ENCODE measurements at regions not wholly inside any gene's neighbourhood (a gene's known extent, or its start where the extent isn't known, plus 50 kb on each side); places are given as distances from the start of the nearest gene placed in this dataset.

- no peak overlapping the region for H3K4me3 Mint-ChIP-seq
- Histone ChIP-seq H3K4me2 (replicated peaks; ENCODE audit: low read depth, low read length, poor library complexity, severe bottlenecking) (no peak overlapping the region), H4K20me1 (ENCODE audit: control insufficient read depth, insufficient read depth, low read length, poor library complexity, severe bottlenecking) (no peaks in the 10 kb centered on the region), H3K4me3 (ENCODE audit: control extremely low read depth in 1 of 5, extremely low read depth in 1 of 5, insufficient read depth in 1 of 5, low read depth in 2 of 5, low read length in 4 of 5) (no peak overlapping the region), H3K9me3 (ENCODE audit: control extremely low read depth in 1 of 3, control insufficient read depth in 2 of 3, insufficient read depth in 1 of 3, low read length in 2 of 3) (no peaks in the 10 kb centered on the region), H3K4me1 (ENCODE audit: control insufficient read depth in 2 of 2, insufficient read depth in 2 of 2, low read length in 2 of 2) (no peaks in the 10 kb centered on the region), H3K9ac (ENCODE audit: low read length) (no peak overlapping the region), H2AFZ (ENCODE audit: insufficient read depth, low read depth, low read length, poor library complexity, severe bottlenecking) (no peak overlapping the region), H3K27ac (ENCODE audit: low read length in 2 of 2) (no peak overlapping the region), H3K36me3 (replicated peaks in 1 of 2; ENCODE audit: control extremely low read depth in 1 of 2, control insufficient read depth in 1 of 2, extremely low read depth in 1 of 2, insufficient read depth in 2 of 2, low read length in 1 of 2) (no peaks in the 10 kb centered on the region), H3K79me2 (ENCODE audit: control insufficient read depth, insufficient read depth, low read length) (no peaks in the 10 kb centered on the region), H3K27me3 (replicated peaks in 1 of 4; ENCODE audit: control extremely low read depth in 1 of 4, control insufficient read depth in 3 of 4, insufficient read depth in 4 of 4, low read length in 3 of 4) (no peaks in the 10 kb centered on the region)
- ATAC-seq (ENCODE audit: low read depth) (no peak), DNase-seq (no peak)
- no peaks in the 10 kb centered on the region for H3K4me1 Mint-ChIP-seq
- intact Hi-C loops (cut with micrococcal nuclease) = no loop called here
- H3K27ac Mint-ChIP-seq = no peak overlapping the region
- no CpG with 5 or more reads among the region's 1 CpG for WGBS (ENCODE audit: insufficient coverage)
- no peaks in the 10 kb centered on the region for H3K9me3 Mint-ChIP-seq (ENCODE audit: insufficient read depth)
- POLR2A ChIA-PET = no interaction called here
- CTCF ChIA-PET = interaction anchor here (1.0 kb wide), 1 partner anchor 74 kb away, joined by 3 read pairs; no protein-coding TSS in a partner anchor
- peaks cover 22% of the 10 kb centered on the region for H3K27me3 Mint-ChIP-seq
- no peak for TF ChIP-seq EZH2 (IDR thresholded peaks at IDR 0.05; ENCODE audit: borderline replicate concordance, insufficient read depth, low read depth, low read length, poor library complexity, severe bottlenecking)
- TF ChIP-seq CTCF (IDR thresholded peaks at IDR 0.05) = no peak
Measured at GRCh38 chr2:65714866-65715265, 282.5 kb upstream of the SPRED2 start.

- Histone ChIP-seq H3K4me3 (ENCODE audit: control extremely low read depth in 1 of 5, extremely low read depth in 1 of 5, insufficient read depth in 1 of 5, low read depth in 2 of 5, low read length in 4 of 5) (no peak overlapping the region), H3K79me2 (ENCODE audit: control insufficient read depth, insufficient read depth, low read length) (no peaks in the 10 kb centered on the region), H3K27ac (ENCODE audit: low read length in 2 of 2) (no peak overlapping the region), H3K27me3 (replicated peaks in 1 of 4; ENCODE audit: control extremely low read depth in 1 of 4, control insufficient read depth in 3 of 4, insufficient read depth in 4 of 4, low read length in 3 of 4) (peaks cover 0 to 9% (median 3%) of the 10 kb centered on the region in 4 experiments), H4K20me1 (ENCODE audit: control insufficient read depth, insufficient read depth, low read length, poor library complexity, severe bottlenecking) (no peaks in the 10 kb centered on the region), H3K4me1 (ENCODE audit: control insufficient read depth in 2 of 2, insufficient read depth in 2 of 2, low read length in 2 of 2) (no peaks in the 10 kb centered on the region), H3K36me3 (replicated peaks in 1 of 2; ENCODE audit: control extremely low read depth in 1 of 2, control insufficient read depth in 1 of 2, extremely low read depth in 1 of 2, insufficient read depth in 2 of 2, low read length in 1 of 2) (no peaks in the 10 kb centered on the region), H3K9me3 (ENCODE audit: control extremely low read depth in 1 of 3, control insufficient read depth in 2 of 3, insufficient read depth in 1 of 3, low read length in 2 of 3) (no peaks in the 10 kb centered on the region), H3K4me2 (replicated peaks; ENCODE audit: low read depth, low read length, poor library complexity, severe bottlenecking) (no peak overlapping the region), H2AFZ (ENCODE audit: insufficient read depth, low read depth, low read length, poor library complexity, severe bottlenecking) (no peak overlapping the region), H3K9ac (ENCODE audit: low read length) (no peak overlapping the region)
- POLR2A ChIA-PET = no interaction called here
- CTCF ChIA-PET = interaction anchor here (1.2 kb wide), 2 partner anchors 70 to 71 kb away, joined by 3 to 5 read pairs; no protein-coding TSS in a partner anchor
- peaks cover 32% of the 10 kb centered on the region for H3K27me3 Mint-ChIP-seq
- H3K4me3 Mint-ChIP-seq = no peak overlapping the region
- WGBS (ENCODE audit: insufficient coverage) = no CpG with 5 or more reads among the region's 1 CpG
- TF ChIP-seq EZH2 (IDR thresholded peaks at IDR 0.05; ENCODE audit: borderline replicate concordance, insufficient read depth, low read depth, low read length, poor library complexity, severe bottlenecking) (no peak), CTCF (IDR thresholded peaks at IDR 0.05) (no peak)
- DNase-seq (no peak), ATAC-seq (ENCODE audit: low read depth) (no peak)
- H3K27ac Mint-ChIP-seq = no peak overlapping the region
- H3K4me1 Mint-ChIP-seq = no peaks in the 10 kb centered on the region
- intact Hi-C loops (cut with micrococcal nuclease) = no loop called here
- H3K9me3 Mint-ChIP-seq (ENCODE audit: insufficient read depth) = no peaks in the 10 kb centered on the region
Measured at GRCh38 chr2:65711863-65712262, 279.5 kb upstream of the SPRED2 start.

Data from B cell (primary cell).